Nephron (organoid): ENCODE measurements at regions not wholly inside any gene's neighbourhood (a gene's known extent, or its start where the extent isn't known, plus 50 kb on each side); places are given as distances from the start of the nearest gene placed in this dataset.
A peak's percentile ranks its signal among the peaks of the same experiment; 100 is the strongest.

ENCODE experiments used
- H3K27ac Mint-ChIP-seq, 3 experiments: 2 replicates each; pipeline ENCODE4 v1.8.0; 2020; ENCODE audit warnings: mixed read lengths in 3 of 3, mild to moderate bottlenecking in 2 of 3, moderate library complexity in 1 of 3
- H3K27me3 Mint-ChIP-seq: 2 replicates; pipeline ENCODE4 v1.8.0; 2021; ENCODE audit warnings: low read depth, mild to moderate bottlenecking, moderate library complexity, mixed read lengths
- H3K36me3 Mint-ChIP-seq: 2 replicates; pipeline ENCODE4 v1.8.0; 2020; ENCODE audit warnings: low read depth, mixed read lengths
- H3K4me1 Mint-ChIP-seq: 2 replicates; pipeline ENCODE4 v1.8.0; 2020; ENCODE audit warnings: mixed read lengths
- H3K4me3 Mint-ChIP-seq, 3 experiments: 2 replicates each; pipeline ENCODE4 v1.8.0; 2020; ENCODE audit warnings: mild to moderate bottlenecking in 3 of 3, mixed read lengths in 3 of 3, moderate library complexity in 2 of 3
- H3K9me3 Mint-ChIP-seq: 2 replicates; pipeline ENCODE4 v1.8.0; 2020; ENCODE audit warnings: mixed read lengths
- TF ChIP-seq, protein P1 (sequence below), 3 experiments: fragments of 200-600 bp; sonication (generic); IDR thresholded peaks; one replicate each; pipeline ENCODE4 v1.5.0; 2021; ENCODE audit warnings: antibody characterized with exemption in 3 of 3; ENCODE audit not compliant: unreplicated experiment in 3 of 3

DNA sequence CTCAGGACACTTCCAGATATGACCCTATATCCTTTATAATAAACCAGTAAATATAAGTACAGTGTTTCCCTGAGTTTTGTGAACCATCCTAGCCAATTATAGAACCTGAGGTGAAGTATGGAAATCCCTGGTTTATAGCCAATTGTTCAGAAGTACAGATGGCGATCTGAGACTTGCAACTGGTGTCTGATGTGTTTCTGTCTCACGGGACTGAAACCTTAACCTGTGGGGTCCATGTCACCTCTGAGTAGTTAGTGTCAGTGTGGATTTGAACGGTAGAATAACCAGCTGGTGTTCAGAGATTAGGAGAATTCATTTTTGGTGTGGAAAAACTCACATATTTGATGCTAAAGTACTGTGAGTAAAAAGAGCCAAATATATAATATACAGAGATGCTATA lies 606.6 kb downstream of the MAFB start:
- peaks cover 7% of the 10 kb centered on the region for H3K4me1 Mint-ChIP-seq
- no peaks in the 10 kb centered on the region for H3K36me3 Mint-ChIP-seq
- TF ChIP-seq, protein P1, sequence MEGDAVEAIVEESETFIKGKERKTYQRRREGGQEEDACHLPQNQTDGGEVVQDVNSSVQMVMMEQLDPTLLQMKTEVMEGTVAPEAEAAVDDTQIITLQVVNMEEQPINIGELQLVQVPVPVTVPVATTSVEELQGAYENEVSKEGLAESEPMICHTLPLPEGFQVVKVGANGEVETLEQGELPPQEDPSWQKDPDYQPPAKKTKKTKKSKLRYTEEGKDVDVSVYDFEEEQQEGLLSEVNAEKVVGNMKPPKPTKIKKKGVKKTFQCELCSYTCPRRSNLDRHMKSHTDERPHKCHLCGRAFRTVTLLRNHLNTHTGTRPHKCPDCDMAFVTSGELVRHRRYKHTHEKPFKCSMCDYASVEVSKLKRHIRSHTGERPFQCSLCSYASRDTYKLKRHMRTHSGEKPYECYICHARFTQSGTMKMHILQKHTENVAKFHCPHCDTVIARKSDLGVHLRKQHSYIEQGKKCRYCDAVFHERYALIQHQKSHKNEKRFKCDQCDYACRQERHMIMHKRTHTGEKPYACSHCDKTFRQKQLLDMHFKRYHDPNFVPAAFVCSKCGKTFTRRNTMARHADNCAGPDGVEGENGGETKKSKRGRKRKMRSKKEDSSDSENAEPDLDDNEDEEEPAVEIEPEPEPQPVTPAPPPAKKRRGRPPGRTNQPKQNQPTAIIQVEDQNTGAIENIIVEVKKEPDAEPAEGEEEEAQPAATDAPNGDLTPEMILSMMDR (IDR thresholded peaks at IDR 0.05; ENCODE audit: unreplicated experiment in 3 of 3) = no peak
- no peaks in the 10 kb centered on the region for H3K27me3 Mint-ChIP-seq
- peaks cover 2% of the 10 kb centered on the region for H3K9me3 Mint-ChIP-seq
- H3K4me3 Mint-ChIP-seq = no peak overlapping the region
- H3K27ac Mint-ChIP-seq = no peak overlapping the region

- peaks cover 7% of the 10 kb centered on the region for H3K4me1 Mint-ChIP-seq
- peaks cover 2% of the 10 kb centered on the region for H3K9me3 Mint-ChIP-seq
- no peak overlapping the region for H3K4me3 Mint-ChIP-seq
- no peaks in the 10 kb centered on the region for H3K36me3 Mint-ChIP-seq
- no peak overlapping the region for H3K27ac Mint-ChIP-seq
- no peaks in the 10 kb centered on the region for H3K27me3 Mint-ChIP-seq
- TF ChIP-seq, protein P1 (IDR thresholded peaks at IDR 0.05; ENCODE audit: unreplicated experiment in 3 of 3) = no peak
These were observed 607.4 kb downstream of the MAFB start for GRCh38 chr20:40081653-40082052.

- Mint-ChIP-seq H3K36me3 (no peaks in the 10 kb centered on the region), H3K4me1 (peaks cover 7% of the 10 kb centered on the region)
These were observed 608.9 kb downstream of the MAFB start for GRCh38 chr20:40080041-40080652.

DNA sequence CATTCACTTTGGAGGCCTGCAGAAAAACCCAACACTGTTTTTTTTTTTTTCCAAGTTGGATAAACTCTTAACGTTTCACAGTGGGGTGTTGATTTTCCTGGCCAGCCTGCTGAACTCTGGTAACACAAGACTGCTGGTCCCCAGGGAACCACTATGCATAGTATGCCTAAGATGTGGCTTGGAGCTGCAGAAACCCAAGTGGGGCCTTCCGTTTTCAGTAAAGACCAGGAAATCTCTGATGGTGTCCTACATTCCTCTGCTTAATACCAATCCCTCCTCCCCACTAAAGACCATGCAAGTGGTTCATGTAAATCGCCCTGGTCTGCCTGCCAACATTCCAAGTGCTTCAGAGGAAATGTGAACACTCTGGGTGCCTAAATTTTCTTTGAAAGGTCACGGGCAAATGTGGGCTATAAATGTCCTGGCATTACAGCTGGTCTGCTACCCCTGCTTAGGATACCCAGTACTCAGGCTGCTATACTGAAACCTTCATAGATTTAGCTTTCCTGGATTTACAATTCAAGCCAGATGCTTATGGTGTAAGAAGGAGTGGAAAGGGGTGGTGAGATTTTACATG lies 615.4 kb downstream of the MAFB start:
- TF ChIP-seq, protein P1 (IDR thresholded peaks at IDR 0.05; ENCODE audit: unreplicated experiment in 3 of 3) = no peak
- Mint-ChIP-seq H3K27ac (peak overlapping the region in 1 of 3 experiments; percentile 74), H3K9me3 (peaks cover 24% of the 10 kb centered on the region), H3K4me3 (no peak overlapping the region), H3K4me1 (peaks cover 14% of the 10 kb centered on the region), H3K36me3 (peaks cover 13% of the 10 kb centered on the region), H3K27me3 (no peaks in the 10 kb centered on the region)

More at GRCh38 chr20:40080041-40080652, 608.9 kb downstream of the MAFB start:
- no peaks in the 10 kb centered on the region for H3K27me3 Mint-ChIP-seq
- H3K9me3 Mint-ChIP-seq = peaks cover 2% of the 10 kb centered on the region
- H3K27ac Mint-ChIP-seq = no peak overlapping the region
- H3K4me3 Mint-ChIP-seq = no peak overlapping the region
- TF ChIP-seq, protein P1 (IDR thresholded peaks at IDR 0.05; ENCODE audit: unreplicated experiment in 3 of 3) = no peak

DNA sequence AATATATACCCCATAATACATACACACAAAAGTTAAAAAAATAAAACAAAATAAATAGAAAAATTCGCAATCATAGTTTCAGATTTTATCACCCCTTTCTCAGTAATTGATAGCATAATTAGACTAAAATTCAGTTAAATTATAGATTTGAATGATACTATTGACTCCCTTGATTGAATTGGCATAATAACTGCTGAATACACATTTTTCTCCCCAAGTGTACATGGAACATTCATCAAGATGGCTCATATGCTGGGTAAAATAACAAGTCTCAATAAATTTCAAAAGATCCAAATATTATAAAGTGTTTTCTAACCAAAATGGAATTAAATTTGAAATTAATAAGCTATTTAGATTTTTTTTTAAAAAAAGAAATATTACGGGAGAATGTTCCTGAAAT lies 616.1 kb downstream of the MAFB start:
- no peaks in the 10 kb centered on the region for H3K27me3 Mint-ChIP-seq
- peaks cover 13% of the 10 kb centered on the region for H3K36me3 Mint-ChIP-seq
- TF ChIP-seq, protein P1 (IDR thresholded peaks at IDR 0.05; ENCODE audit: unreplicated experiment in 3 of 3) = no peak
- H3K9me3 Mint-ChIP-seq = peaks cover 30% of the 10 kb centered on the region
- H3K4me1 Mint-ChIP-seq = peaks cover 14% of the 10 kb centered on the region
- no peak overlapping the region for H3K27ac Mint-ChIP-seq
- no peak overlapping the region for H3K4me3 Mint-ChIP-seq

DNA sequence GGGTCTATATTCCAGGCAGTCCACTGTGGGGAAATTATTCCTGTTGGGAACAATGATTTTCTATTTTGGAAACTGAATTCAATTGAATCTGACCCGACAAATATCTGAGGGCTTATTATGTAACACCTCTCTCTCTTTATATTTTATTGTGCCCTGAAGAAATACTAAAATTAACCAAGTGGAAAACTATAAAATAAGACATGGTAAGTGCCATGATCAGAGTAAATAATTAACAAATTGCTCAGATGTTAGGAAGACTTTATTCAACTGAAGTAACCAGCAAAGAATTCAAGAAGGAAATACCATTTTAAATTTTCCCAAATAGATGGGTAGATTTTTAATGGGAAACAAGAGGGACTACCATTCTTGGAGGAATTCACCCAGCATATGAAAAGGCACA lies 632.9 kb downstream of the MAFB start:
- Mint-ChIP-seq H3K27ac (peak overlapping the region; percentile 14 to 77 (median 48)), H3K9me3 (peaks cover 22% of the 10 kb centered on the region), H3K4me3 (no peak overlapping the region), H3K27me3 (no peaks in the 10 kb centered on the region), H3K4me1 (peaks cover 8% of the 10 kb centered on the region), H3K36me3 (peaks cover 12% of the 10 kb centered on the region)
- TF ChIP-seq, protein P1 (IDR thresholded peaks at IDR 0.05; ENCODE audit: unreplicated experiment in 3 of 3) = no peak
